K562 (cell line): ENCODE measurements at regions not wholly inside any gene's neighbourhood (a gene's known extent, or its start where the extent isn't known, plus 50 kb on each side); places are given as distances from the start of the nearest gene placed in this dataset.

Experiments
- ATAC-seq: fragments of 200-7000 bp; cut with Tn5 transposase; 3 replicates; pipeline ENCODE4 v1.9.1; 2020; ENCODE audit warnings: moderate library complexity
- BruUV-seq: library from RNA; stranded (reverse); fragments of 400-500 nt; replicated peaks from 2 replicates; lab custom pipeline; 2021; lab: Mats Ljungman, UMichigan
- CTCF ChIA-PET: fragments of 300-600 bp; formaldehyde crosslinking; extraction: SDS; loops from one replicate; lab custom pipeline; 2021; ENCODE audit warnings: low intra/inter-chr PET ratio; lab: Yijun Ruan, JAX
- POLR2A ChIA-PET: fragments of 300-600, 350-650 bp; sonication (Branson Sonifier 250); formaldehyde crosslinking; extraction: SDS; loops from one replicate; lab custom pipeline; 2021; ENCODE audit warnings: antibody characterized with exemption, inconsistent platforms; lab: Yijun Ruan, JAX
- DNase-seq, 4 experiments: peaks; one replicate each; pipeline versions ENCODE4 v3.0.0 to v3.0.0-alpha.2; 2011 to 2018; ENCODE audit warnings: low spot score in 3 of 4, mixed read lengths in 3 of 4; ENCODE audit errors: extremely low read depth in 1 of 4
- FAIRE-seq: peaks from 2 replicates; lab custom pipeline; 2011; peaks lifted over from hg19 to GRCh38; lab: Jason Lieb, UNC
- H2AFZ ChIP-seq: 2 replicates; pipeline ENCODE4 v1.6.0; 2011; ENCODE audit warnings: low read depth, low read length, control low read depth, inconsistent platforms
- H3K27ac ChIP-seq: fragments of 200-600 bp; 3 replicates; pipeline ENCODE4 v1.8.0; 2011; ENCODE audit warnings: low read depth, mild to moderate bottlenecking, control low read depth, inconsistent platforms, low read length, moderate library complexity, mixed read lengths; ENCODE audit errors: extremely low read depth
- H3K27me3 ChIP-seq, 2 experiments: fragments of 300-600 bp in 1 of 2; 2 replicates in 1 of 2; 3 replicates in 1 of 2; pipeline versions ENCODE4 v1.6.0 to v1.8.0; 2011; ENCODE audit warnings: inconsistent platforms in 2 of 2, low read length in 2 of 2, mild to moderate bottlenecking in 1 of 2, mixed read lengths in 1 of 2, moderate library complexity in 1 of 2; ENCODE audit not compliant: control insufficient read depth in 2 of 2, insufficient read depth in 2 of 2
- H3K36me3 ChIP-seq: fragments of 300-600 bp; 3 replicates; pipeline ENCODE4 v1.8.0; 2011; ENCODE audit warnings: mild to moderate bottlenecking, low read length, inconsistent platforms; ENCODE audit not compliant: control insufficient read depth, insufficient read depth
- H3K4me1 ChIP-seq, 2 experiments: fragments of 200-600 bp in 1 of 2; replicated peaks in 1 of 2; 2 replicates in 1 of 2; 3 replicates in 1 of 2; pipeline versions ENCODE4 v1.5.1 to v1.8.0; 2011; ENCODE audit warnings: inconsistent platforms in 2 of 2, low read length in 2 of 2, mild to moderate bottlenecking in 1 of 2, mixed read lengths in 1 of 2, moderate library complexity in 1 of 2; ENCODE audit not compliant: control insufficient read depth in 2 of 2, insufficient read depth in 2 of 2
- H3K4me2 ChIP-seq: 2 replicates; pipeline ENCODE4 v1.6.1; 2011; ENCODE audit warnings: low read length, control low read depth, inconsistent platforms, mixed read lengths; ENCODE audit not compliant: insufficient read depth
- H3K4me3 ChIP-seq: fragments of 200-600 bp; sonication (generic), shearing (Covaris generic); 2 replicates; pipeline ENCODE4 v1.5.1; 2016; ENCODE audit warnings: control low read depth, inconsistent platforms
- H3K79me2 ChIP-seq: fragments of 200-600 bp; 3 replicates; pipeline ENCODE4 v1.8.0; 2011; ENCODE audit warnings: low read length, inconsistent platforms; ENCODE audit not compliant: control insufficient read depth, insufficient read depth
- H3K9ac ChIP-seq, 2 experiments: 2 replicates each; pipeline versions ENCODE4 v1.6.0 to v1.6.1; 2011; ENCODE audit warnings: low read depth in 2 of 2, low read length in 2 of 2, control low read depth in 1 of 2, inconsistent platforms in 1 of 2, mild to moderate bottlenecking in 1 of 2, mixed read lengths in 1 of 2; ENCODE audit not compliant: insufficient read depth in 1 of 2
- H3K9me1 ChIP-seq: one replicate; pipeline ENCODE4 v1.6.0; 2011; ENCODE audit warnings: inconsistent platforms, mild to moderate bottlenecking, low read length, moderate library complexity; ENCODE audit not compliant: control insufficient read depth, insufficient read depth
- H3K9me3 ChIP-seq: replicated peaks from 2 replicates; pipeline ENCODE4 v1.5.1; 2011; ENCODE audit warnings: low read depth, low read length, inconsistent platforms; ENCODE audit not compliant: control insufficient read depth, insufficient read depth
- H4K20me1 ChIP-seq: replicated peaks from 2 replicates; pipeline ENCODE4 v1.6.1; 2011; ENCODE audit warnings: low read length, inconsistent platforms, mixed read lengths; ENCODE audit not compliant: control insufficient read depth, insufficient read depth
- BRD4 ChIP-seq: fragments of 200-600 bp; sonication (generic); IDR thresholded peaks from 2 replicates; pipeline ENCODE4 v1.6.1; 2017; ENCODE audit warnings: inconsistent platforms
- ETV6 ChIP-seq, 3 experiments: fragments of 150-350 bp in 1 of 3; sonication (generic) in 1 of 3; formaldehyde crosslinking in 1 of 3; IDR thresholded peaks; 2 replicates each; pipeline versions ENCODE4 v1.6.1 to v1.8.0; 2014 to 2022; ENCODE audit warnings: borderline replicate concordance in 2 of 3, low read depth in 2 of 3, antibody characterized with exemption in 1 of 3, low read length in 1 of 3, mild to moderate bottlenecking in 1 of 3, missing genetic modification reagents in 1 of 3
- FOSL1 ChIP-seq: fragments of 200-800 bp; sonication (Bioruptor generic); conservative IDR thresholded peaks from 2 replicates; pipeline ENCODE4 v1.6.1; 2016; ENCODE audit warnings: missing genetic modification characterization, missing compliant biosample characterization
- FOXM1 ChIP-seq, 2 experiments: fragments of 450-650 bp in 1 of 2; sonication (generic) in 1 of 2; formaldehyde crosslinking in 1 of 2; IDR thresholded peaks; 2 replicates each; pipeline versions ENCODE4 v1.6.1 to v1.9.0; 2017 to 2022; ENCODE audit warnings: low read depth in 2 of 2, mild to moderate bottlenecking in 2 of 2, missing genetic modification reagents in 1 of 2, moderate library complexity in 1 of 2
- KDM5B ChIP-seq: fragments of 200-600 bp; sonication (generic); IDR thresholded peaks from 2 replicates; pipeline ENCODE4 v1.6.1; 2012; ENCODE audit warnings: low read depth, mild to moderate bottlenecking, moderate library complexity, low read length, control low read depth, inconsistent platforms; ENCODE audit not compliant: insufficient replicate concordance
- NFATC3 ChIP-seq: fragments of 450-650 bp; IDR thresholded peaks from 2 replicates; pipeline ENCODE4 v1.6.1; 2017; ENCODE audit warnings: mild to moderate bottlenecking
- NFRKB ChIP-seq: fragments of 450-650 bp; IDR thresholded peaks from 2 replicates; pipeline ENCODE4 v1.6.1; 2016; ENCODE audit warnings: low read depth
- NONO ChIP-seq, 2 experiments: fragments of 200-400 bp in 1 of 2; fragments of 450-650 bp in 1 of 2; formaldehyde crosslinking in 1 of 2; IDR thresholded peaks; 2 replicates each; pipeline ENCODE4 v1.6.1; 2017; ENCODE audit warnings: low read depth in 2 of 2, mild to moderate bottlenecking in 2 of 2, moderate library complexity in 2 of 2, low read length in 1 of 2
- NR2F6 ChIP-seq: fragments of 450-650 bp; formaldehyde crosslinking; IDR thresholded peaks from 2 replicates; pipeline ENCODE4 v1.4.0; 2020; ENCODE audit warnings: mild to moderate bottlenecking
- PCBP2 ChIP-seq: fragments of 200-400 bp; formaldehyde crosslinking; IDR thresholded peaks from 2 replicates; pipeline ENCODE4 v1.6.1; 2018; ENCODE audit warnings: low read length, low read depth, mild to moderate bottlenecking, moderate library complexity; ENCODE audit not compliant: poor library complexity, severe bottlenecking
- PHB2 ChIP-seq: fragments of 450-650 bp; IDR thresholded peaks from 2 replicates; pipeline ENCODE4 v1.6.1; 2017; ENCODE audit warnings: low read depth
- SIX5 ChIP-seq, 2 experiments: IDR thresholded peaks; 2 replicates each; pipeline ENCODE4 v1.6.1; 2011; ENCODE audit warnings: low read length in 2 of 2, borderline replicate concordance in 1 of 2, low read depth in 1 of 2, mild to moderate bottlenecking in 1 of 2, moderate library complexity in 1 of 2; ENCODE audit not compliant: insufficient read depth in 1 of 2
- SRSF1 ChIP-seq: fragments of 200-400 bp; formaldehyde crosslinking; IDR thresholded peaks from 2 replicates; pipeline ENCODE4 v1.6.1; 2017; ENCODE audit warnings: mild to moderate bottlenecking, low read depth, low read length, moderate library complexity
- TAF9B ChIP-seq: fragments of 450-650 bp; IDR thresholded peaks from 2 replicates; pipeline ENCODE4 v1.6.1; 2018; ENCODE audit warnings: mild to moderate bottlenecking; ENCODE audit not compliant: partially characterized antibody
- ZNF282 ChIP-seq: sonication (generic); formaldehyde crosslinking; IDR thresholded peaks from 2 replicates; pipeline ENCODE4 v1.8.1; 2023; ENCODE audit warnings: missing genetic modification reagents
- ZNF699 ChIP-seq: fragments of 250-450 bp; sonication (Bioruptor Pico); IDR thresholded peaks from 2 replicates; pipeline ENCODE4 v1.8.0; 2021; ENCODE audit warnings: mild to moderate bottlenecking, moderate library complexity; ENCODE audit not compliant: insufficient replicate concordance
- WGBS: fragments of 100-300 bp; shearing (Covaris generic); methylation state at CpG from one replicate; pipeline ENCODE4 v1.1.6; 2016; ENCODE audit warnings: low coverage, mixed read lengths; ENCODE audit not compliant: insufficient coverage; ENCODE audit errors: missing lambda C conversion rate; 5-methylcytosine and 5-hydroxymethylcytosine counted together
- in situ Hi-C: fragments of 300-500 bp; cut with MboI; formaldehyde crosslinking; loops from 4 replicates; pipeline ENCODE4 v1.15.0; 2018; ENCODE audit warnings: inconsistent platforms, mixed read lengths
- intact Hi-C: fragments of 100-400 bp; cut with micrococcal nuclease; formaldehyde crosslinking; loops from 2 replicates; pipeline ENCODE4 v1.14.2; 2022
- TF ChIP-seq, protein P1 (sequence below): fragments of 250-450 bp; sonication (Bioruptor Pico); IDR thresholded peaks from 2 replicates; pipeline ENCODE4 v1.8.0; 2021; ENCODE audit warnings: moderate library complexity, mild to moderate bottlenecking, inconsistent platforms
- TF ChIP-seq, protein P2 (sequence below): fragments of 450-650 bp; formaldehyde crosslinking; IDR thresholded peaks from 2 replicates; pipeline ENCODE4 v1.4.0; 2020; ENCODE audit warnings: mild to moderate bottlenecking, moderate library complexity

DNA sequence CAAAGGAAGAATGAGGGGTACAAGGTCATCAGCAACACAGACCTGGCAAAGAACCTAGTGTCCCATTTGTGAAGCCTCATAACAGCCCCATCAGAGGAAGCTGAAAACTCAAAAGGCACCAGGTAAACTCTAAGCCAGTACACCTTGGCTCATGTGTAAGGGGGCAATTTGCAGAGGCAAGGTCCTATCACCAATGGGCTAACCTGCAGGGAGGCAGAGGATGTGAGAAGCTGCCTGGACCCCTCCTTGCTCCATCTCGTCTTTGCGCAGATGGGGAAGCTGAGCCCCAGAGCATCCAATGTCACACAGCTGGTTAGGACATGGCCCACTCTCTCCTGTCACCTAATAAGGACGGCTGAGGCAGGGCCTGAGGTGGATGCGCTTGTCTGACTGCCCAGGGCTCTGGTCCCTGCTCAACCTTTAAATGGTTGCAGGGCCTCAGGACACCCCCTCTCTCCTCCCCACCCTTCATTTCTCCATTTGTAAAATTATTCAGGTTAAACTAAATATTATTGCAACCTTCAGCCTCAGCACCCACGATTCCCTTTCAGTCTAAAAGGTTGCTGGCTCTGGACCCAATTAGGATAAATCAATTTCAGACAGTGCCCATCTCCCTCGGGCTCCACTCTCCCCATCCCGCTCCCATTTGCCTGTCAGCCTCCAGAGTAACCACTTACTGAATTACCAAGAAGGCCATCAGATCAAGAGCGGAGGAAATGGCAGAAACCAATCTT, 135.3 kb downstream of the OAT start:
- Histone ChIP-seq H3K4me1 (no peaks in the 10 kb centered on the region), H3K9me3 (no peaks in the 10 kb centered on the region), H2AFZ (no peak overlapping the region), H4K20me1 (no peaks in the 10 kb centered on the region), H3K27me3 (peaks cover 3 to 27% of the 10 kb centered on the region in 2 experiments; a peak in 3 of 5 replicates), H3K79me2 (no peaks in the 10 kb centered on the region), H3K27ac (no peak overlapping the region), H3K9me1 (no peaks in the 10 kb centered on the region), H3K9ac (no peak overlapping the region), H3K36me3 (no peaks in the 10 kb centered on the region), H3K4me2 (no peak overlapping the region), H3K4me3 (no peak overlapping the region)
- intact Hi-C loops: no loop called here
- DNase-seq (no peak), FAIRE-seq (no peak), ATAC-seq (no peak)
- no TSS peak for BruUV-seq
- POLR2A ChIA-PET: no interaction called here
- in situ Hi-C loops: no loop called here
- WGBS: 12% methylated on average over 8 of the region's 8 CpGs
- CTCF ChIA-PET: no interaction called here
- TF ChIP-seq PCBP2: no peak
- no peak for TF ChIP-seq NFATC3
- no peak for TF ChIP-seq NFRKB
- no peak for TF ChIP-seq FOXM1 (IDR thresholded peaks at IDR 0.05; ENCODE audit: low read depth)
- no peak for TF ChIP-seq FOXM1 (CRISPR knock-in tag; IDR thresholded peaks at IDR 0.05; ENCODE audit: low read depth)
- no peak for TF ChIP-seq ZNF699 (CRISPR knock-in tag)
- TF ChIP-seq NR2F6 (CRISPR knock-in tag): no peak
- no peak for TF ChIP-seq ZNF282 (CRISPR knock-in tag)
- TF ChIP-seq SRSF1: no peak
- TF ChIP-seq KDM5B: no peak
- TF ChIP-seq BRD4: no peak
- no peak for TF ChIP-seq PHB2
- no peak for TF ChIP-seq ETV6 (IDR thresholded peaks at IDR 0.05; ENCODE audit: borderline replicate concordance in 1 of 2, low read depth in 2 of 2, low read length in 1 of 2)
- TF ChIP-seq ETV6 (CRISPR knock-in tag; IDR thresholded peaks at IDR 0.05; ENCODE audit: borderline replicate concordance): no peak
- TF ChIP-seq, protein P1, sequence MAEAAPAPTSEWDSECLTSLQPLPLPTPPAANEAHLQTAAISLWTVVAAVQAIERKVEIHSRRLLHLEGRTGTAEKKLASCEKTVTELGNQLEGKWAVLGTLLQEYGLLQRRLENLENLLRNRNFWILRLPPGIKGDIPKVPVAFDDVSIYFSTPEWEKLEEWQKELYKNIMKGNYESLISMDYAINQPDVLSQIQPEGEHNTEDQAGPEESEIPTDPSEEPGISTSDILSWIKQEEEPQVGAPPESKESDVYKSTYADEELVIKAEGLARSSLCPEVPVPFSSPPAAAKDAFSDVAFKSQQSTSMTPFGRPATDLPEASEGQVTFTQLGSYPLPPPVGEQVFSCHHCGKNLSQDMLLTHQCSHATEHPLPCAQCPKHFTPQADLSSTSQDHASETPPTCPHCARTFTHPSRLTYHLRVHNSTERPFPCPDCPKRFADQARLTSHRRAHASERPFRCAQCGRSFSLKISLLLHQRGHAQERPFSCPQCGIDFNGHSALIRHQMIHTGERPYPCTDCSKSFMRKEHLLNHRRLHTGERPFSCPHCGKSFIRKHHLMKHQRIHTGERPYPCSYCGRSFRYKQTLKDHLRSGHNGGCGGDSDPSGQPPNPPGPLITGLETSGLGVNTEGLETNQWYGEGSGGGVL (CRISPR knock-in tag): no peak
- TF ChIP-seq, protein P2, sequence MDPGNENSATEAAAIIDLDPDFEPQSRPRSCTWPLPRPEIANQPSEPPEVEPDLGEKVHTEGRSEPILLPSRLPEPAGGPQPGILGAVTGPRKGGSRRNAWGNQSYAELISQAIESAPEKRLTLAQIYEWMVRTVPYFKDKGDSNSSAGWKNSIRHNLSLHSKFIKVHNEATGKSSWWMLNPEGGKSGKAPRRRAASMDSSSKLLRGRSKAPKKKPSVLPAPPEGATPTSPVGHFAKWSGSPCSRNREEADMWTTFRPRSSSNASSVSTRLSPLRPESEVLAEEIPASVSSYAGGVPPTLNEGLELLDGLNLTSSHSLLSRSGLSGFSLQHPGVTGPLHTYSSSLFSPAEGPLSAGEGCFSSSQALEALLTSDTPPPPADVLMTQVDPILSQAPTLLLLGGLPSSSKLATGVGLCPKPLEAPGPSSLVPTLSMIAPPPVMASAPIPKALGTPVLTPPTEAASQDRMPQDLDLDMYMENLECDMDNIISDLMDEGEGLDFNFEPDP (CRISPR knock-in tag): no peak
- no peak for TF ChIP-seq SIX5 (IDR thresholded peaks at IDR 0.05; ENCODE audit: borderline replicate concordance in 1 of 2, insufficient read depth in 1 of 2, low read depth in 1 of 2, low read length in 2 of 2)
- TF ChIP-seq NONO (IDR thresholded peaks at IDR 0.05; ENCODE audit: low read depth in 2 of 2, low read length in 1 of 2): no peak
- TF ChIP-seq TAF9B: no peak
- no peak for TF ChIP-seq FOSL1 (tag)
